ENCODE measurements at regions not wholly inside any gene's neighbourhood (a gene's known extent, or its start where the extent isn't known, plus 50 kb on each side); places are given as distances from the start of the nearest gene placed in this dataset.

GRCh38 chr20:39875492-39876110 lies 813.4 kb downstream of the MAFB start:
- TF ChIP-seq CTCF (conservative IDR thresholded peaks at IDR 0.05; ENCODE audit: low read length) (no peak), EZH2phosphoT487 (IDR thresholded peaks at IDR 0.05; ENCODE audit: borderline replicate concordance) (no peak)
